Hepatocyte (in vitro differentiated cells): ENCODE measurements at regions not wholly inside any gene's neighbourhood (a gene's known extent, or its start where the extent isn't known, plus 50 kb on each side); places are given as distances from the start of the nearest gene placed in this dataset.

ENCODE experiments used
- CTCF ChIP-seq: fragments of 200-600 bp; sonication (generic); IDR thresholded peaks from 2 replicates; pipeline ENCODE4 v1.5.1; 2016; ENCODE audit warnings: antibody characterized with exemption, mild to moderate bottlenecking; ENCODE audit not compliant: poor library complexity
- EZH2 ChIP-seq: fragments of 200-600 bp; sonication (generic); IDR thresholded peaks from 2 replicates; pipeline ENCODE4 v1.6.1; 2016; ENCODE audit warnings: antibody characterized with exemption, mild to moderate bottlenecking, borderline replicate concordance

GRCh38 chr3:188021502-188022040 is 132.4 kb upstream of the LPP start:
- TF ChIP-seq CTCF (no peak), EZH2 (no peak)
